GM10248 (cell line): ENCODE measurements at regions not wholly inside any gene's neighbourhood (a gene's known extent, or its start where the extent isn't known, plus 50 kb on each side); places are given as distances from the start of the nearest gene placed in this dataset.

Source experiments
- CTCF ChIA-PET: fragments of 300-600 bp; sonication (Branson Sonifier 250); formaldehyde crosslinking; extraction: SDS; loops from one replicate; lab custom pipeline; 2021; ENCODE audit warnings: antibody characterized with exemption; lab: Yijun Ruan, JAX
- POLR2A ChIA-PET: fragments of 350-650 bp; sonication (Branson Sonifier 250); formaldehyde crosslinking; extraction: SDS; loops from one replicate; lab custom pipeline; 2020; ENCODE audit warnings: antibody characterized with exemption; lab: Yijun Ruan, JAX
- DNase-seq: peaks from one replicate; pipeline ENCODE4 v3.0.0; 2012; ENCODE audit errors: extremely low spot score
- TF ChIP-seq, protein P1 (sequence below): IDR thresholded peaks from 2 replicates; pipeline ENCODE4 v1.5.1; 2012; ENCODE audit warnings: mild to moderate bottlenecking, low read depth; ENCODE audit errors: extremely low read depth, missing control alignments, control extremely low read depth

DNA sequence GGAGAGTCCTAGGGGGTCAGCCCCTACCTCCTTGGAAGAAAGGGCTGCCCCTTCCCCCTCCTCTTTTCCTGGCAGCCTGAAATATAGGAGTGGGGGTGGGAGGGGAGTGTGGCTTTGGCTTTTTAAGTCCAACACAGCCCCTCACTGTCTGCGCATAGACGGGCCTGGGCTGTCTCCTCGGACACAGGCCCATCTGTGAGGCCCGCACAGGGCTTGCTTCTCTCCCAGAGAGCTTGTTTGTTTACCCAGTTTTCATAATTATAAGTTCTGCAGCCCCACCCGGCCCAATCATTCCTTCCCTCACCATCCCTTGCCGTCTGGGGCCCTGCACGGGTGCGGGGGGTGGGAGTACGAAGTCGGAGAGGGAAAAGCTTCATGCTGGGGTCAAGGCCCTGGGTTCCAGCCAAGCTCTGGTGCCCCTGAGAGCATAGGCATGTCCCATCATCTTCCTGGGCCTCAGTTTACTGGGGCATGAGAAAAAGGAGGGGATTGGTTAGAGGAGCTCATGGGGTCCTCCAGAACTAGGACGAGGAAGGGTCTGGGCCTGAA is 54.0 kb upstream of the STXBP1 start:
- TF ChIP-seq, protein P1, sequence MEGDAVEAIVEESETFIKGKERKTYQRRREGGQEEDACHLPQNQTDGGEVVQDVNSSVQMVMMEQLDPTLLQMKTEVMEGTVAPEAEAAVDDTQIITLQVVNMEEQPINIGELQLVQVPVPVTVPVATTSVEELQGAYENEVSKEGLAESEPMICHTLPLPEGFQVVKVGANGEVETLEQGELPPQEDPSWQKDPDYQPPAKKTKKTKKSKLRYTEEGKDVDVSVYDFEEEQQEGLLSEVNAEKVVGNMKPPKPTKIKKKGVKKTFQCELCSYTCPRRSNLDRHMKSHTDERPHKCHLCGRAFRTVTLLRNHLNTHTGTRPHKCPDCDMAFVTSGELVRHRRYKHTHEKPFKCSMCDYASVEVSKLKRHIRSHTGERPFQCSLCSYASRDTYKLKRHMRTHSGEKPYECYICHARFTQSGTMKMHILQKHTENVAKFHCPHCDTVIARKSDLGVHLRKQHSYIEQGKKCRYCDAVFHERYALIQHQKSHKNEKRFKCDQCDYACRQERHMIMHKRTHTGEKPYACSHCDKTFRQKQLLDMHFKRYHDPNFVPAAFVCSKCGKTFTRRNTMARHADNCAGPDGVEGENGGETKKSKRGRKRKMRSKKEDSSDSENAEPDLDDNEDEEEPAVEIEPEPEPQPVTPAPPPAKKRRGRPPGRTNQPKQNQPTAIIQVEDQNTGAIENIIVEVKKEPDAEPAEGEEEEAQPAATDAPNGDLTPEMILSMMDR = no peak
- ChIA-PET POLR2A (no interaction called here), CTCF (interaction anchor here (0.7 to 2.2 kb wide), 4 partner anchors 14 to 177 kb away, joined by 3 to 7 read pairs (median 3); partner anchors contain the start of gene TOR2A)
- no peak for DNase-seq

DNA sequence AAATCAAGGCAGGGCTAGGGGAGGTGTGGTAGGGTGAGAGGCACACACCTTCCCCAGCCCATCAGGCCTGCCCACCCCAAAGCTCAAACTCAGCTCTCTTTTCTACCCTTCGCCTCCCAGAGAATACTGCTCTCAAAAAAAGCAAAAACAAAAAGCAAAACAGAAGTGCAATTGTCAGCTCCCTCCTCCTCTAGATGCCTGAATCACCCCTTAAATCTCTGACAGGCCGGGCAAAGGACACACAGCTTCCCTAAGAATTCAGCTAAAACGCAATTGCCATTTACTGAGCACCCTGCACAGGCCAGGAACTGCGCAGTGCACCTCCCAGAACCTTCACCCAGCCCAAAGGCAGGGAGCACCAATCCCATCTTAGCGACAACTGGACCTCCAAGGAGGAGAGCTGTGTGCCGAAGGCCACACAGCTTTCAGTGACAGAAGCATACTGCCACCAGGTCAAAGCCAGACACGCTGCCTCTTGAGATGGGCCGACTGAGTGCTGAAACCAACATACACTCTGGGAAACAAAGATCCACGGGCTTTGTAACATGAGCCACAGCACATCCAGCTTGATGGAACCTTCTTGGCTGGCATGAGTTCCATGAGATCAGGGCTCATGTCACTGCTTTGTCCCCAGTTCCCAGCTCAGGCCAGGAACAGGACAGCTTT is 53.4 kb upstream of the STXBP1 start:
- CTCF ChIA-PET = interaction anchor here (1.0 to 2.2 kb wide), 2 partner anchors 30 to 176 kb away, joined by 3 to 7 read pairs; partner anchors contain the start of gene TOR2A
- no peak for DNase-seq
- POLR2A ChIA-PET = no interaction called here
- TF ChIP-seq, protein P1 = no peak

DNA sequence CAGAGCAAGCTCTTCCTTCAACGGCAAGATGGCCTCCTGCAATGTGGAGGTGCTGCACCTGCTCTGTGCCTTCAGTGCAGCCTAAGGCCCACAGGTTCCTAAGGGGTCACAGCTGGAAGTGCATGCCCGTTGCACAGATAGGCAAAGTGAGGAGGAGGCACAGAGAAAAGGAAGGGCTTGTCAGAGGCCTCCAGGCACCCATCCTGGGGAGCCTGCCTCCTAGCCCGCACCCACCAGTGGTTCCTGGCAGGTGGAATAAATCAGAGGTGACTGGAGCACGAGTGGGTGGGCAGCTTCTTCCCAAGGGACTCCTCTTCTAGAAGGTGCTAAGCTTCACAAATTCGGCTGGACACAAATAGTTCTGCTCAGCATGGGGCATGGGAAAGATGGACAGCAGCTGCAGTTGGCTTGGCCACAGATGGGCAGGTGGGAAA is 52.8 kb upstream of the STXBP1 start:
- ChIA-PET CTCF (interaction anchor here (1.0 kb wide), 1 partner anchor 30 kb away, joined by 3 read pairs; no protein-coding TSS in a partner anchor), POLR2A (no interaction called here)
- no peak for DNase-seq
- TF ChIP-seq, protein P1 = no peak

DNA sequence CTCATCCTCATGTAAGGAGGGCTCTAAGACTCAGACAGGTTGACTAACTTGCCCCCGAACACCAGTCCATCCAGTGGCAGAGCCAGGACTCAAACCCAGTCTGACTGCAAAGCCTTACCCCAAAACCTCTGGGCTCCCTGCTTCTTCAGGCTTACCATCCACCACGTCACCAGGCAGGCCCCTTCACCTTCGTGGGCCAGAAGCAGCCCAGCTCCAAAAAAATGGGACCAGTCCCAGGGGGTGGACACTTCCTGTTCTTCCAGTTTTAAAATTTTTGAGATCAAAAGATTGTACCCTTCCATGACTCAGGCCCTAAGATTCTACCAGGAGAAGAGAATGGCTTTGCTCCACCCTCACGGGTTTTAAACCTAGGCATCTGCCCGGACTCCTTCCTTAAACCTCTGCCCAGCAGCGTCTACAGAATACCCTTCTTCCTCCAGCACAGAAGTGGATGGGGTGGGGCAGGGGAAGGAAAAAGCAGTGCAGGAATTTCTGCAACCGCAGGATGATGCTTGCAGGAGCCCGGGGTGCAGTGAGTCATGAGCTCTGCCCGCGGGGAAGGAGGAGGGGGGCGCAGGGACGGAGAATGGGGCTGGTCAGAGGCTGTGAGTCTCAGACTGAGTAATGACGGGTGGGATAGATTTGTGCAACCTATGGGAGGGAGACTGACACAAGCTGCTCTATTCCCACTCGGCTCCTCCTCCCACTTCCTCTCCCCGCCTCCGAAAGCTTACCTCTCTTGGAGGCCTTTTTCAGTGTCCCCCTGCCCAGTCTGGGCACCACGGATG is 50.4 kb upstream of the STXBP1 start:
- no peak for DNase-seq
- ChIA-PET POLR2A (no interaction called here), CTCF (no interaction called here)
- TF ChIP-seq, protein P1 = no peak
